ENCODE measurements at regions not wholly inside any gene's neighbourhood (a gene's known extent, or its start where the extent isn't known, plus 50 kb on each side); places are given as distances from the start of the nearest gene placed in this dataset.

GRCh38 chr2:79359419-79359818, 153.4 kb upstream of the CTNNA2 start:
- DNase-seq (ENCODE audit: low read depth, low spot score): no peak

GRCh38 chr2:79355569-79355968, 157.3 kb upstream of the CTNNA2 start:
- no peak for DNase-seq (ENCODE audit: low read depth, low spot score)

- DNase-seq (ENCODE audit: low read depth, low spot score): no peak
These were observed 167.9 kb upstream of the REG3A start for GRCh38 chr2:79327460-79327859.

- no peak for DNase-seq (ENCODE audit: low read depth, low spot score)
These were observed 161.3 kb upstream of the REG3A start for GRCh38 chr2:79320871-79321270.

GRCh38 chr2:79294994-79295393, 135.4 kb upstream of the REG3A start:
- DNase-seq (ENCODE audit: low read depth, low spot score): no peak

- DNase-seq (ENCODE audit: low read depth, low spot score): no peak
These were observed 133.4 kb upstream of the REG3A start for GRCh38 chr2:79292958-79293315.

- no peak for DNase-seq (ENCODE audit: low read depth, low spot score)
These were observed 132.8 kb upstream of the REG3A start for GRCh38 chr2:79292239-79292957.

- no peak for DNase-seq (ENCODE audit: low read depth, low spot score)
These were observed 116.3 kb upstream of the REG3A start for GRCh38 chr2:79275863-79276262.

GRCh38 chr2:79275197-79275596, 115.6 kb upstream of the REG3A start:
- no peak for DNase-seq (ENCODE audit: low read depth, low spot score)

GRCh38 chr2:79272616-79273015, 113.1 kb upstream of the REG3A start:
- no peak for DNase-seq (ENCODE audit: low read depth, low spot score)

- DNase-seq (ENCODE audit: low read depth, low spot score): peak; percentile 33
These were observed 111.9 kb upstream of the REG3A start for GRCh38 chr2:79271456-79271855.

GRCh38 chr2:79260848-79261247, 101.3 kb upstream of the REG3A start:
- DNase-seq (ENCODE audit: low read depth, low spot score): no peak

- DNase-seq (ENCODE audit: low read depth, low spot score): no peak
These were observed 100.4 kb upstream of the REG3A start for GRCh38 chr2:79259959-79260358.

GRCh38 chr2:79259296-79259695, 99.7 kb upstream of the REG3A start:
- DNase-seq (ENCODE audit: low read depth, low spot score): no peak

- no peak for DNase-seq (ENCODE audit: low read depth, low spot score)
These were observed 93.8 kb upstream of the REG3A start for GRCh38 chr2:79253243-79253774.

- DNase-seq (ENCODE audit: low read depth, low spot score): no peak
These were observed 91.1 kb upstream of the REG3A start for GRCh38 chr2:79250656-79251055.

- peak; percentile 2 for DNase-seq (ENCODE audit: low read depth, low spot score)
These were observed 89.2 kb upstream of the REG3A start for GRCh38 chr2:79248776-79249175.

GRCh38 chr2:79235135-79235534, 75.6 kb upstream of the REG3A start:
- peak; percentile 27 for DNase-seq (ENCODE audit: low read depth, low spot score)

- no peak for DNase-seq (ENCODE audit: low read depth, low spot score)
These were observed 64.0 kb upstream of the REG3A start for GRCh38 chr2:79223539-79223938.

GRCh38 chr2:79219383-79219988, 59.9 kb upstream of the REG3A start:
- peak; percentile 54 for DNase-seq (ENCODE audit: low read depth, low spot score)

GRCh38 chr2:79210274-79210917, 50.8 kb upstream of the REG3A start:
- DNase-seq (ENCODE audit: low read depth, low spot score): no peak

Data from ELF-1 (cell line).